Osteoblast (primary cell): ENCODE measurements at regions not wholly inside any gene's neighbourhood (a gene's known extent, or its start where the extent isn't known, plus 50 kb on each side); places are given as distances from the start of the nearest gene placed in this dataset.
A peak's percentile ranks its signal among the peaks of the same experiment; 100 is the strongest.

Experiments used
- DNase-seq: peaks from one replicate; pipeline ENCODE4 v3.0.0; 2011; ENCODE audit warnings: low spot score, mixed read lengths; ENCODE audit not compliant: insufficient read length; ENCODE audit errors: missing footprints
- H2AFZ ChIP-seq: 2 replicates; pipeline ENCODE4 v1.6.0; 2011; ENCODE audit warnings: mild to moderate bottlenecking, low read length
- H3K27ac ChIP-seq: 2 replicates; pipeline ENCODE4 v1.5.1; 2011; ENCODE audit warnings: mild to moderate bottlenecking, low read depth, low read length, moderate library complexity
- H3K27me3 ChIP-seq: 2 replicates; pipeline ENCODE4 v1.6.0; 2012; ENCODE audit warnings: mild to moderate bottlenecking, control low read depth, inconsistent platforms, low read length, moderate library complexity; ENCODE audit not compliant: insufficient read depth
- H3K36me3 ChIP-seq: 2 replicates; pipeline ENCODE4 v1.5.1; 2011; ENCODE audit warnings: mild to moderate bottlenecking, low read length, control low read depth, moderate library complexity; ENCODE audit not compliant: insufficient read depth
- H3K4me1 ChIP-seq: 2 replicates; pipeline ENCODE4 v1.5.1; 2011; ENCODE audit warnings: mild to moderate bottlenecking, low read length, control low read depth, moderate library complexity; ENCODE audit not compliant: insufficient read depth
- H3K4me2 ChIP-seq: 2 replicates; pipeline ENCODE4 v1.6.0; 2011; ENCODE audit warnings: mild to moderate bottlenecking, low read length; ENCODE audit not compliant: insufficient read depth
- H3K4me3 ChIP-seq: fragments of 200-600 bp; sonication (generic); 3 replicates; pipeline ENCODE4 v1.5.1; 2012; ENCODE audit warnings: mild to moderate bottlenecking, low read length, inconsistent platforms; ENCODE audit not compliant: insufficient read depth
- H3K79me2 ChIP-seq: 2 replicates; pipeline ENCODE4 v1.6.0; 2012; ENCODE audit warnings: mild to moderate bottlenecking, low read length, control low read depth, inconsistent platforms; ENCODE audit not compliant: insufficient read depth
- H3K9me3 ChIP-seq: 2 replicates; pipeline ENCODE4 v1.5.1; 2011; ENCODE audit warnings: low read depth, low read length, control low read depth
- H4K20me1 ChIP-seq: 2 replicates; pipeline ENCODE4 v1.6.0; 2012; ENCODE audit warnings: mild to moderate bottlenecking, low read length, control low read depth; ENCODE audit not compliant: insufficient read depth
- TF ChIP-seq, protein P1 (sequence below): IDR thresholded peaks from 2 replicates; pipeline ENCODE4 v1.5.1; 2011; ENCODE audit warnings: mild to moderate bottlenecking, low read depth, low read length, moderate library complexity; ENCODE audit errors: extremely low read depth

DNA sequence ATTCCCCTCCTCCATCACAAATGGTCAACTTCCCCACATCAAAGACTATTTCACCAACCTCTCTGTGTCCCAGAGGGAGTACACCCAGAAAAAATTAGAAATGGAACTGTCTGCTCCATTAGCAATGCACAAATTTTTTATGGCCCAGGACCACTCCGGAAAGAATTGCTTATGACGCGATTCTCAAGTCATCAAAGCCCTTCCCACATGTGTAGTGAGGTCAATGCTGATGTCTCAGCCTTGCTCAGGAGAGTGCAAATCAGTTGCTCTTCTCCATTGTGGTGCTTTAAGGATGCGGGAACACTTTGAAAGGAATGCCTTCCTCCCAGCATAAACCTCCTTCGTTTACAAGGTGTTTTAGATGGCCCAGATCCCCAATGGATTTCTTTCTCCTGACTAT is 518.3 kb downstream of the PPARGC1A start:
- H3K4me3 ChIP-seq, result no peak overlapping the region
- H3K4me2 ChIP-seq, result no peak overlapping the region
- TF ChIP-seq, protein P1, sequence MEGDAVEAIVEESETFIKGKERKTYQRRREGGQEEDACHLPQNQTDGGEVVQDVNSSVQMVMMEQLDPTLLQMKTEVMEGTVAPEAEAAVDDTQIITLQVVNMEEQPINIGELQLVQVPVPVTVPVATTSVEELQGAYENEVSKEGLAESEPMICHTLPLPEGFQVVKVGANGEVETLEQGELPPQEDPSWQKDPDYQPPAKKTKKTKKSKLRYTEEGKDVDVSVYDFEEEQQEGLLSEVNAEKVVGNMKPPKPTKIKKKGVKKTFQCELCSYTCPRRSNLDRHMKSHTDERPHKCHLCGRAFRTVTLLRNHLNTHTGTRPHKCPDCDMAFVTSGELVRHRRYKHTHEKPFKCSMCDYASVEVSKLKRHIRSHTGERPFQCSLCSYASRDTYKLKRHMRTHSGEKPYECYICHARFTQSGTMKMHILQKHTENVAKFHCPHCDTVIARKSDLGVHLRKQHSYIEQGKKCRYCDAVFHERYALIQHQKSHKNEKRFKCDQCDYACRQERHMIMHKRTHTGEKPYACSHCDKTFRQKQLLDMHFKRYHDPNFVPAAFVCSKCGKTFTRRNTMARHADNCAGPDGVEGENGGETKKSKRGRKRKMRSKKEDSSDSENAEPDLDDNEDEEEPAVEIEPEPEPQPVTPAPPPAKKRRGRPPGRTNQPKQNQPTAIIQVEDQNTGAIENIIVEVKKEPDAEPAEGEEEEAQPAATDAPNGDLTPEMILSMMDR, result no peak
- DNase-seq, result no peak
- H2AFZ ChIP-seq, result no peak overlapping the region
- H3K4me1 ChIP-seq, result no peaks in the 10 kb centered on the region
- peaks cover 1% of the 10 kb centered on the region for H3K9me3 ChIP-seq
- H4K20me1 ChIP-seq, result no peaks in the 10 kb centered on the region
- no peak overlapping the region for H3K27ac ChIP-seq
- no peaks in the 10 kb centered on the region for H3K27me3 ChIP-seq
- H3K36me3 ChIP-seq, result no peaks in the 10 kb centered on the region
- no peaks in the 10 kb centered on the region for H3K79me2 ChIP-seq

DNA sequence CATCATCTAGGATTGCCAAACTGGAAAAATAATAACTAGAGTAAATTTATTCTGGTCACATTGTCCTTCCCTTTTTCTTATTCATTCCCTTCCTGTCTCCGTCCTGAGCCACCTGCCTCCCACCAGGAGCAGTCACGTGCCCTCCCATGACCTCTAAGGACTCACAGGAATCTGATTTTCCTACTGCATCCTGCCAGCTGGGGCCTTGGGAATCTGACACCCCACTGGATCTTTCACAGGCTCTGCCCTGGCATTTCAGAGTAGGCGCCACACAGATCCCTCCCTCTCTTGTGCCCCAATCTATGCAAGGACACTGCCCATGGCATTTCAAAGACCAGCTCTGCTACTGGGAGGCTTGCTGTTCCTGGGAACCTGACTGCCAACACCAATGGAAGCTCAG is 520.5 kb downstream of the PPARGC1A start:
- DNase-seq, result no peak
- Histone ChIP-seq H3K4me2 (no peak overlapping the region), H3K4me3 (no peak overlapping the region), H3K79me2 (no peaks in the 10 kb centered on the region), H3K27me3 (no peaks in the 10 kb centered on the region), H3K36me3 (no peaks in the 10 kb centered on the region), H3K27ac (no peak overlapping the region), H3K9me3 (peaks cover 1% of the 10 kb centered on the region), H2AFZ (no peak overlapping the region), H4K20me1 (no peaks in the 10 kb centered on the region), H3K4me1 (no peaks in the 10 kb centered on the region)
- TF ChIP-seq, protein P1, result no peak

GRCh38 chr4:23368081-23368697 is 521.7 kb downstream of the PPARGC1A start:
- H3K4me2 ChIP-seq, result no peak overlapping the region
- peak; percentile 11 for DNase-seq
- H3K27ac ChIP-seq, result no peak overlapping the region
- H3K4me1 ChIP-seq, result no peaks in the 10 kb centered on the region
- H3K27me3 ChIP-seq, result no peaks in the 10 kb centered on the region
- H3K4me3 ChIP-seq, result no peak overlapping the region
- TF ChIP-seq, protein P1, result no peak
- no peaks in the 10 kb centered on the region for H4K20me1 ChIP-seq
- no peaks in the 10 kb centered on the region for H3K36me3 ChIP-seq
- H3K79me2 ChIP-seq, result no peaks in the 10 kb centered on the region
- no peak overlapping the region for H2AFZ ChIP-seq
- peaks cover 1% of the 10 kb centered on the region for H3K9me3 ChIP-seq

- no peaks in the 10 kb centered on the region for H4K20me1 ChIP-seq
- no peaks in the 10 kb centered on the region for H3K4me1 ChIP-seq
- DNase-seq, result no peak
- H2AFZ ChIP-seq, result no peak overlapping the region
- TF ChIP-seq, protein P1, result no peak
- H3K79me2 ChIP-seq, result no peaks in the 10 kb centered on the region
- no peak overlapping the region for H3K4me3 ChIP-seq
- H3K27ac ChIP-seq, result no peak overlapping the region
- H3K27me3 ChIP-seq, result no peaks in the 10 kb centered on the region
- H3K4me2 ChIP-seq, result no peak overlapping the region
- H3K36me3 ChIP-seq, result no peaks in the 10 kb centered on the region
- H3K9me3 ChIP-seq, result peaks cover 1% of the 10 kb centered on the region
Measured at GRCh38 chr4:23366557-23366906, 523.3 kb downstream of the PPARGC1A start.
